ENCODE measurements at regions not wholly inside any gene's neighbourhood (a gene's known extent, or its start where the extent isn't known, plus 50 kb on each side); places are given as distances from the start of the nearest gene placed in this dataset.

GRCh38 chr20:48277266-48277665 is 492.0 kb upstream of the SULF2 start:
- ChIA-PET CTCF (no interaction called here), POLR2A (no interaction called here)
- no peak for TF ChIP-seq CTCF (IDR thresholded peaks at IDR 0.05; ENCODE audit: insufficient read depth, low read length, missing control alignments)
- H3K4me3 ChIP-seq (ENCODE audit: low read depth, low read length), result no peak overlapping the region
- no peak for DNase-seq (ENCODE audit: low read depth, low spot score)

GRCh38 chr20:48276021-48276342 is 490.7 kb upstream of the SULF2 start:
- H3K4me3 ChIP-seq (ENCODE audit: low read depth, low read length), result no peak overlapping the region
- ChIA-PET CTCF (no interaction called here), POLR2A (no interaction called here)
- no peak for TF ChIP-seq CTCF (IDR thresholded peaks at IDR 0.05; ENCODE audit: insufficient read depth, low read length, missing control alignments)
- DNase-seq (ENCODE audit: low read depth, low spot score), result no peak

GRCh38 chr20:48275286-48276020 is 490.2 kb upstream of the SULF2 start:
- POLR2A ChIA-PET, result no interaction called here
- TF ChIP-seq CTCF (IDR thresholded peaks at IDR 0.05; ENCODE audit: insufficient read depth, low read length, missing control alignments), result no peak
- CTCF ChIA-PET, result no interaction called here
- no peak for DNase-seq (ENCODE audit: low read depth, low spot score)
- H3K4me3 ChIP-seq (ENCODE audit: low read depth, low read length), result no peak overlapping the region

- no peak overlapping the region for H3K4me3 ChIP-seq (ENCODE audit: low read depth, low read length)
- no peak for DNase-seq (ENCODE audit: low read depth, low spot score)
- no peak for TF ChIP-seq CTCF (IDR thresholded peaks at IDR 0.05; ENCODE audit: insufficient read depth, low read length, missing control alignments)
- POLR2A ChIA-PET, result no interaction called here
- CTCF ChIA-PET, result no interaction called here
Measured at GRCh38 chr20:48273843-48274242, 488.6 kb upstream of the SULF2 start.

GRCh38 chr20:48270885-48271284 is 485.6 kb upstream of the SULF2 start:
- ChIA-PET POLR2A (no interaction called here), CTCF (no interaction called here)
- H3K4me3 ChIP-seq (ENCODE audit: low read depth, low read length), result no peak overlapping the region
- DNase-seq (ENCODE audit: low read depth, low spot score), result no peak
- no peak for TF ChIP-seq CTCF (IDR thresholded peaks at IDR 0.05; ENCODE audit: insufficient read depth, low read length, missing control alignments)

- POLR2A ChIA-PET, result no interaction called here
- no peak for TF ChIP-seq CTCF (IDR thresholded peaks at IDR 0.05; ENCODE audit: insufficient read depth, low read length, missing control alignments)
- CTCF ChIA-PET, result no interaction called here
- H3K4me3 ChIP-seq (ENCODE audit: low read depth, low read length), result no peak overlapping the region
- no peak for DNase-seq (ENCODE audit: low read depth, low spot score)
Measured at GRCh38 chr20:48267860-48268633, 482.8 kb upstream of the SULF2 start.

Data from AG04449 (cell line).